ENCODE measurements at regions not wholly inside any gene's neighbourhood (a gene's known extent, or its start where the extent isn't known, plus 50 kb on each side); places are given as distances from the start of the nearest gene placed in this dataset.
"Not testable (repeated sequence)": the region's sequence is repeated elsewhere in the genome, so short reads cannot be mapped to it uniquely, and the experiment has no call there.

DNA sequence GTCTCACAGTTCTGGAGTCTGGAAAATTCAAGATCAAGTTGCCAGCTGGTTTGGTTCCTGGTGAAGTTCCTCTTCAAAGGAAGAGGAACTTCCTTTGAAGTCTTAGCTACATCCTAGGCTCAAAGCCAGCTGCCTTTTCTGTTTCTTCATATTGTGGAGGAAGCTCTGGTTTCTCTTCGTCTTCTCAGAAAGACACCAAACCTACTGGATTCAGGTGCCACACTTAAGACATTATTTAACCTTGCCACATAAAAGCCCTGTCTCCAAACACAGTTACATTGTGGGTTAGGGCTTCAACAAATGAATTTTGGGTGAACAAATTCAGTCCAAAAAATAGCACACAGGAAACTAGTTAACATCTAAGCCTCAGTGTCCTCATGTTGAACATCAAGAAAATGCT, 1019.8 kb downstream of the GALC start:
- DNase-seq (ENCODE audit: low read depth): no peak

GRCh38 chr14:86971292-86971691, 1021.7 kb downstream of the GALC start:
- DNase-seq (ENCODE audit: low read depth): no peak

DNA sequence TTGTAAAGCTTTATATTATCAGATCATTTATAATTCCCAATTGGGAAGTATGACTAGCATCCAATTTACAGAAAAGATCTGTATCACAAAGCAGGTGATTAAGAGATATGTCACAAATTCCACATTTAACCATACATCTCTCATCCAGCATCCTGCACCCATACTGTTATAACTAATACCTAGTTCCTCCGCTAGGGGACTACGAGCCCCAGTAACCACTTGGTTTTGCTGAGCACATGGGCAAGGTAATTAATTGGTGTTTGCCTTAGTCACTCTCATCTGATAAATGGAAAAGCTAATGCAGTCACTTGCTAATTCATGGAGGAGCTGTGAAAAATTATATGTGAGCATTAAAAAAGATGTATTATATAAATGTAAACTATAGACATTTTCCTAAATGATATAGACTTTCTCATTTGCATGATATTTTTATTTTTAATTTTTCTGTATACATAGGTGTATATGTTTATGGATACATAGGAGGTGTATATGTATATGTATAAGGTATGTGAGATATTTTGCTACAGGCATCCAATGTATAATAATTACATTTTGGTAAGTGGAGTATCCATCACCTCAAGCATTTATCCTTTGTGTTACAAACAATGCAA, 1031.8 kb downstream of the GALC start:
- no peak for DNase-seq (ENCODE audit: low read depth)

DNA sequence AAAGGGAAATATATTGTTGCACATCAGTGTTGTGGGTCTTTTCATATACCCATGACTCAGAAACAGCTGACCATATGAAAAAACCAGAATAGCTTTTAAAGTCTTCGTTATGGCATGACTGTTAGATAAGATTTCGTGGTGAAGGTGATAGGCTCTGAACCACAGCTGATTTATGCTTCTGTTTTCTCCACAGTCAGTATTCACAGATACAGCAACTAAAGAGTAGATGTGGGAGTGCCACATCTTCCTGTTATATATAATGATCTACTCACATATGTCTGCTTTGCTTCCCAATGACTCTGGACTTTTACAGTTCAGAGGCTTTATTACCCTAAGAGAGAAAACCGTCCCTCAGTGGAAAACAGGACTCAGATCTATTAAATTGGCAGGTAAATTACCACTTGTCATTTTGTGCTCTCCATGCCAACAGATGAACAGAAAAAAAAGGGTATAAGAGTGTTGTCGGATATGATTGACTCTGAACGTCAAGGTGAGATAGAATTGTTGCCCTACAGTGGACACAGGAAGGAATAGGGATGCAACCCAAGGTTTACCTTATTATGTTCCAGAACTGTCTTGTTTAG, 1037.1 kb downstream of the GALC start:
- no peak for DNase-seq (ENCODE audit: low read depth)

DNA sequence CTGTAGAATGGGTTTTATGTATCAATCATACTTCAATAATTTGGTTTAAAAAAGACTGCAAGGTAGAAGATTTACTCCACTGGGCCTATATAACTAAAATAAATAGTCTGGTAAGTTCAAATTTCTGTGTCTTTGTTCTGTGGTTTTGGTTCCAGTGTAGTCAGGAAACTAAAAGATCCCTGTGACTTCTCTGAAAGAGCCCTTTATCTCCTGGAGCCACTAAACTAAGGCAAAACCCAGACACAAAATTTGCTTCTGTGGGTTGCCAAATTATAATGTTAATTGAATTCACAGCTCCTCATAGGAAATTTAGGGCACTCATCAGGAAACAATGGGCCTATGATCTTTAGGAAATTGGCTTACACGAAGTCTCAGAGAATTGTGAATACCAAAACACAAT, 1038.4 kb downstream of the GALC start:
- no peak for DNase-seq (ENCODE audit: low read depth)

DNA sequence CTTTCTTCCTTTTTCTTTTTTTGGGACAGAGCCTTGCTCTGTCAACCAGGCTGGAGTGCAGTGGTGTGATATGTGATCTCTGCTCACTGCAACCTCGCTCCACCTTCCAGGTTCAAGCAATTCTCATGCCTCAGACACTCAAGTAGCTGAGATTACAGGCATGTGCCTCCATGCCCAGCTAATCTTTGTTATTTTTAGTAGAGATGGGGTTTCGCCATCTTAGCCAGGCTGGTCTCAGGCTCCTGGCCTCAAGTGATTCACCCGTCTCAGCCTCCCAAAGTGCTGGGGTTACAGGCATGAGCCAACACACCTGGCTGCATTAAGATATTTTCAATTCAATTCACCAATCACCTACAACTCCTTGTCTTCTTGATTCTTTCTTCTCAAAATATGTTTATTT, 1046.5 kb downstream of the GALC start:
- DNase-seq (ENCODE audit: low read depth): no peak

GRCh38 chr14:86944434-86944833, 1048.5 kb downstream of the GALC start:
- no peak for DNase-seq (ENCODE audit: low read depth)

- no peak for DNase-seq (ENCODE audit: low read depth)
Measured at GRCh38 chr14:86943391-86944365, 1049.3 kb downstream of the GALC start.

DNA sequence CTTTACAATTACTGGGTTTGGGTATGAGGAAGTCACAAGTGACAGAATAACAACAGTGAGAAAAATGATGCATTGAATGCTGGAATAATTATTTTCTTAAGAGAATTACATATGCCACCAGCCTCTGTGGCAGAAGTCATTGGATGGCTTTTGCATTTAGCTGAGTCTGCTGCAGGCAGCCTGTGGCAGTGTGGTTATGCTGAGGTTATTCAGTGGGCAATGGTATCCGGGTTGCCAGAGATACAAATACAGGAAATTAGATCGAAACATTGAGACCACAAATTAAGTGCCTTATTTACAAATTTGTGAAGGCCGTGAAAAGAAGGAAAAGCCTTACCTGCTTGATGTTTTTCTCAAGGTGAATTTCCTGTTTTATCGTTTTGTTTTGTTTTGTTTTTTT, 1050.0 kb downstream of the GALC start:
- DNase-seq (ENCODE audit: low read depth): no peak

- no peak for DNase-seq (ENCODE audit: low read depth)
Measured at GRCh38 chr14:86940106-86940505, 1052.9 kb downstream of the GALC start.

- no peak for DNase-seq (ENCODE audit: low read depth)
Measured at GRCh38 chr14:86938320-86938719, 1054.7 kb downstream of the GALC start.

- DNase-seq (ENCODE audit: low read depth): no peak
Measured at GRCh38 chr14:86936556-86936955, 1056.4 kb downstream of the GALC start.

DNA sequence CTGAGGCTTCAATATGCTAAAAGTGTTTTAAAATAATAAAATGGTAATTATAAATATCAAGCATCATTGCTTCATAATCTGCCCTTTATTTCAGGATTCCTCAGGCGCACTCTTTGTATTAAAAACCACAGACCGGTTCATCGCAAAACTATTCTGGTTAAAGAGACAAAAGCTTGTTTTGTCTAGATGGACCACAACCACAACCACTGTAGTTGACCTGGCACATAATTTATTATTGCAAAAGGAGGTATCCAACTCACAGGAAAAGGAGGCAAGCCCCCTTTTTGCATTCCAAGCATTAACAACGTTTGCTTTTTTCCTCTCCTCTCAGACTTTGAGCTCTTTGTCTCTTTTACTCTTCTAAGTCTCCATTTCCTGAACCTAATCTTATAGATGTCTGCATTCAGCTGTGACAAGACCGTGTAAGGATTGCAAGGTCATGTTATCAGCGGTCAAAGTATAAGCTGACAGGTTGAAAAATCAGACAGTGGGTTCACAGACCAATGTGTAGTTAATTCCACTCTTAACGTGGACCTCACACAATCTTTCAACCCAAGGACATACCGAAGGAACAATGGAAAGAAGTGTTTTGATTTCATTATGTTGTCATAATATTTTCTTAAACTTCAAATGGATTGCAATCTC, 1057.6 kb downstream of the GALC start:
- DNase-seq (ENCODE audit: low read depth): no peak

- no peak for DNase-seq (ENCODE audit: low read depth)
Measured at GRCh38 chr14:86933958-86934595, 1058.9 kb downstream of the GALC start.

GRCh38 chr14:86933460-86933859, 1059.5 kb downstream of the GALC start:
- no peak for DNase-seq (ENCODE audit: low read depth)

DNA sequence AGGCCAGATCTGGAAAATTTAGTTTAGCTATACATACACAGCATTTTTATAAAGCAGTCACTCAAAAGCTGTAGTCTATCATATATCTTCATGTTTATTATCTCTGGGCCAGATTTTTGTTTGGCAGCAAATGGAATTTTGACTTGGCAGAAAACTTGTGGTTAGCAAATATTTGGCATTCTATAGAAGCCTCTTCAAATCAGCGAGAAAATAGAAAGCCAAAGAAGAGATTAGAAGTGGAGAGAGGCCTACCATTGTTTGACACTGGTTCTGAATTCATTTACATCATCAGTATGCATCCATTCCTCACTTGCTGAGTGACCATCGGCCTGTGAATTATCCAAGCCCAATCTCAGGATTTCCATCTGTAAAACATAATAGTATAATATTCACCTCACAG, 1077.6 kb downstream of the GALC start:
- no peak for DNase-seq (ENCODE audit: low read depth)

- DNase-seq (ENCODE audit: low read depth): no peak
Measured at GRCh38 chr14:86912709-86913108, 1080.3 kb downstream of the GALC start.

GRCh38 chr14:86911486-86911885, 1081.5 kb downstream of the GALC start:
- DNase-seq (ENCODE audit: low read depth): no peak

DNA sequence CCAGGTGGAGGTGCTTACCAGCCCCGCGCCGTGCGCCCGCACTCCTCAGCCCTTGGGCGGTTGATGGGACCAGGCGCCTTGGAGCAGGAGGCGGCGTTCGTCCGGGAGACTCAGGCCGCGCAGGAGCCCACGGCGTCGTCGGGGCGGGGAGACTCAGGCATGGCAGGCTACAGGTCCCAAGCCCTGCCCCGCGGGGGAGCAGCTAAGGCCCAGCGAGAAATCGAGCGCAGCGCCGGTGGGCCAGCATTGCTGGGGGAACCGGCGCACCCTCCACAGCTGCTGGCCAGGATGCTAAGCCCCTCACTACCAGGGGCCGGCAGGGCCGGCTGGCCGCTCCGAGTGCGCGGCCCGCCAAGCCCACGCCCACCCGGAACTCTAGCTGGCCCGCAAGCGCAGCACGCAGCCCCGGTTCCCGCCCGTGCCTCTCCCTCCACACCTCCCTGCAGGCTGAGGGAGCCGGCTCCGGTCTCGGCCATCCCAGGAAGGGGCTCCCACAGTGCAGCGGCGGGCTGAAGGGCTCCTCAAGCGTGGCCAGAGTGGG, 1087.5 kb downstream of the GALC start:
- DNase-seq (ENCODE audit: low read depth): not testable (repeated sequence)

DNA sequence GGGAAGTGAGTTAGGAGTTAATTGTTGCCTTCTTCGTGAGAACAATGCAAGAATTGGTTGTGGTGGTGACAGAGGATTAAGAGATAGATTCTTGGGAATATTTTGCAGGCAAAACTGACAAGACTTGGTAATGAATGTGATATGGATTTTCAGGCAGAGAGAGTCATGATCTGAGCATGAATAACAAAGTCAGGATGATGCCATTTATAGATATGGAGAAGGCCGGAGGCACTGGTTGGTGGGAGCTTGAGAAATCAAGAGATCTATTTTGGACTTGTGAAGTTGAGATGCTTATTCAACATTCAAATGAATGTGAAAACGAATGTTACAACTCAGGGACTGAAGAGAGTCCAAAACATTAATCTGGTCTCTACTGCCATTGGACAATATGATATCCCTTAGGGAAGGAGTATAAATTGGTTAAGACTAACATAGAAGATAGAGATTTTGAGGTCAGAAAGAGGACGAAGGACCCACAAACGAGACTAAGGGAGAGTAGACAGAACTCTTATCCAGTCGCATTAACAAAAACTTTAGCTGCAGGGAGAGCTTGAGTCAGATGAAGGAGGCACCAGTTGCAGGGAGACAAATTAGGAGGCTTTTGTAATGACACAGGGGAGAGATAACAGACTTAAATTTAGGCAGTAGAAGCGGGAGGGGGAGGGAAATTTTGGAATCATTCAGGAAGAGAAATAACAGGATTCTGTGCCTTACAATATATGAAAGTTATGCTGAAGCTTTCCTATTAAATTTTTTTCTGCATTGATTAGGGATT, 1090.6 kb downstream of the GALC start:
- no peak for DNase-seq (ENCODE audit: low read depth)

All from stimulated activated CD8-positive, alpha-beta memory T cell treated with anti-CD3 and anti-CD28 coated beads, Interleukin-12 subunit alpha, Interleukin-12 subunit beta, amount 100 ng/mL, for 4 hours (primary cell).